ENCODE measurements at regions not wholly inside any gene's neighbourhood (a gene's known extent, or its start where the extent isn't known, plus 50 kb on each side); places are given as distances from the start of the nearest gene placed in this dataset.

DNA sequence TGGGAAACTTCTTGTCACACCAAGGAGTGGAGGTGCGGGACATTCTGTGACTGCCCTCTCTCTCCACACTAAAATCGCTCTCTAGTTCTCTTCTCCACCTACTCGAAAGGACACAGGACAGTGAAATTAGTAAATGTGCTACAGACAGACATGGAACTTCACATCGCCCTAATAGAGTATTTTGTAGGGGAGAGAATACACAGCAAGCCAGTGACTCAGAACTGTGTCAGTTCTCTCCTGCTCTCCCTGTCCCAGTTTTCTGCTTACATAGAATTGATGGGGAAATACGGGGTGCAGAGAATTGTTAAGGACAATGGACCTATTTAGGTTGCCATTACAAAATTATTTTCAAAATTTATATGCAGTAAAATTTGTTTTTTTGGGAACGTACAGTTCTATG, 159.6 kb upstream of the GADL1 start:
- Mint-ChIP-seq H3K27me3 (ENCODE audit: insufficient read depth, low read depth) (peaks cover 4% of the 10 kb centered on the region), H3K36me3 (no peaks in the 10 kb centered on the region), H3K4me3 (no peak overlapping the region), H3K4me1 (no peaks in the 10 kb centered on the region), H3K9me3 (peaks cover 14% of the 10 kb centered on the region), H3K27ac (no peak overlapping the region)
- H3K27ac ChIP-seq = no peak overlapping the region
- H2AFZ ChIP-seq (replicated peaks) = no peak overlapping the region
- no peaks in the 10 kb centered on the region for H3F3A ChIP-seq (ENCODE audit: low read depth)
- TF ChIP-seq, protein P1, sequence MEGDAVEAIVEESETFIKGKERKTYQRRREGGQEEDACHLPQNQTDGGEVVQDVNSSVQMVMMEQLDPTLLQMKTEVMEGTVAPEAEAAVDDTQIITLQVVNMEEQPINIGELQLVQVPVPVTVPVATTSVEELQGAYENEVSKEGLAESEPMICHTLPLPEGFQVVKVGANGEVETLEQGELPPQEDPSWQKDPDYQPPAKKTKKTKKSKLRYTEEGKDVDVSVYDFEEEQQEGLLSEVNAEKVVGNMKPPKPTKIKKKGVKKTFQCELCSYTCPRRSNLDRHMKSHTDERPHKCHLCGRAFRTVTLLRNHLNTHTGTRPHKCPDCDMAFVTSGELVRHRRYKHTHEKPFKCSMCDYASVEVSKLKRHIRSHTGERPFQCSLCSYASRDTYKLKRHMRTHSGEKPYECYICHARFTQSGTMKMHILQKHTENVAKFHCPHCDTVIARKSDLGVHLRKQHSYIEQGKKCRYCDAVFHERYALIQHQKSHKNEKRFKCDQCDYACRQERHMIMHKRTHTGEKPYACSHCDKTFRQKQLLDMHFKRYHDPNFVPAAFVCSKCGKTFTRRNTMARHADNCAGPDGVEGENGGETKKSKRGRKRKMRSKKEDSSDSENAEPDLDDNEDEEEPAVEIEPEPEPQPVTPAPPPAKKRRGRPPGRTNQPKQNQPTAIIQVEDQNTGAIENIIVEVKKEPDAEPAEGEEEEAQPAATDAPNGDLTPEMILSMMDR (IDR thresholded peaks at IDR 0.05) = no peak
- H3K4me2 ChIP-seq = no peak overlapping the region
- H3K79me2 ChIP-seq (ENCODE audit: low read depth) = no peaks in the 10 kb centered on the region
- H3K9me3 ChIP-seq (ENCODE audit: low read depth) = peaks cover 8% of the 10 kb centered on the region
- peaks cover 4% of the 10 kb centered on the region for H3K36me3 ChIP-seq
- no peak overlapping the region for H3K4me3 ChIP-seq
- no peaks in the 10 kb centered on the region for H4K20me1 ChIP-seq (ENCODE audit: low read depth)
- no peak overlapping the region for H3K9ac ChIP-seq
- no peak for DNase-seq (ENCODE audit: low spot score)
- H3K4me1 ChIP-seq = no peaks in the 10 kb centered on the region
- no peaks in the 10 kb centered on the region for H3K27me3 ChIP-seq

GRCh38 chr3:31055757-31056156, 161.3 kb upstream of the GADL1 start:
- H3K36me3 ChIP-seq = peaks cover 4% of the 10 kb centered on the region
- H4K20me1 ChIP-seq (ENCODE audit: low read depth) = no peaks in the 10 kb centered on the region
- H3K4me3 ChIP-seq = no peak overlapping the region
- no peak overlapping the region for H3K4me3 Mint-ChIP-seq
- H3K27me3 Mint-ChIP-seq (ENCODE audit: insufficient read depth, low read depth) = peaks cover 4% of the 10 kb centered on the region
- H3K4me1 Mint-ChIP-seq = no peaks in the 10 kb centered on the region
- TF ChIP-seq, protein P1 (IDR thresholded peaks at IDR 0.05) = no peak
- TF ChIP-seq EZH2phosphoT487 (IDR thresholded peaks at IDR 0.05) (no peak), EZH2 (IDR thresholded peaks at IDR 0.05) (no peak)
- no peaks in the 10 kb centered on the region for H3K79me2 ChIP-seq (ENCODE audit: low read depth)
- no peak overlapping the region for H2AFZ ChIP-seq (replicated peaks)
- H3K27ac Mint-ChIP-seq = no peak overlapping the region
- H3K36me3 Mint-ChIP-seq = no peaks in the 10 kb centered on the region
- H3K27ac ChIP-seq = no peak overlapping the region
- peaks cover 18% of the 10 kb centered on the region for H3K9me3 Mint-ChIP-seq
- no peak for DNase-seq (ENCODE audit: low spot score)
- H3K4me1 ChIP-seq = no peaks in the 10 kb centered on the region
- no peaks in the 10 kb centered on the region for H3F3A ChIP-seq (ENCODE audit: low read depth)
- H3K9me3 ChIP-seq (ENCODE audit: low read depth) = peaks cover 14% of the 10 kb centered on the region
- H3K27me3 ChIP-seq = no peaks in the 10 kb centered on the region
- no peak overlapping the region for H3K4me2 ChIP-seq
- H3K9ac ChIP-seq = no peak overlapping the region

DNA sequence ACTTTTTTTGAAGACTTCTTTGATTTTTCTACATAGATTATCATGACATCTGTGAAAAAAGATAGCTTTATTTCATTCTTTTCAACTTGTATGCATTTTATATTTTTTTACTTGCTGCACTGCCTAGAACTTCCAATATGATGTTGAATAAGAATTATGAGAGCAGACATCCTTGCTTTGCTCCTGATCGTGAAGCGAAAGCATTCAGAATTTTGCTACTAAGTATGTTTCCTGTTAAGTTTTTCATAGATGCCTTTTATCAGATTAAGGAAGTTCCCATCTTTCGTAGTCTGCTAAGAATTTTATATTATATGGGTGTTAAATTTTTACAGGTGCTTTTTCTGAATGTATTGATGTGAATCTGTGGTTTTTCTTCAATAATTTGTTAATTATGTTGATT, 163.4 kb upstream of the GADL1 start:
- Histone ChIP-seq H3K9me3 (ENCODE audit: low read depth) (peaks cover 14% of the 10 kb centered on the region), H4K20me1 (ENCODE audit: low read depth) (no peaks in the 10 kb centered on the region), H3K4me2 (no peak overlapping the region), H3K4me3 (no peak overlapping the region), H3K4me1 (no peaks in the 10 kb centered on the region), H3K27ac (no peak overlapping the region), H3K79me2 (ENCODE audit: low read depth) (no peaks in the 10 kb centered on the region), H3K9ac (no peak overlapping the region), H3F3A (ENCODE audit: low read depth) (no peaks in the 10 kb centered on the region), H2AFZ (replicated peaks) (no peak overlapping the region), H3K36me3 (peaks cover 4% of the 10 kb centered on the region), H3K27me3 (no peaks in the 10 kb centered on the region)
- no peak overlapping the region for H3K27ac Mint-ChIP-seq
- H3K9me3 Mint-ChIP-seq = peaks cover 16% of the 10 kb centered on the region
- no peak for TF ChIP-seq EZH2 (IDR thresholded peaks at IDR 0.05)
- TF ChIP-seq, protein P1 (IDR thresholded peaks at IDR 0.05) = no peak
- TF ChIP-seq EZH2phosphoT487 (IDR thresholded peaks at IDR 0.05) = no peak
- no peaks in the 10 kb centered on the region for H3K4me1 Mint-ChIP-seq
- H3K36me3 Mint-ChIP-seq = no peaks in the 10 kb centered on the region
- H3K27me3 Mint-ChIP-seq (ENCODE audit: insufficient read depth, low read depth) = peaks cover 2% of the 10 kb centered on the region
- H3K4me3 Mint-ChIP-seq = no peak overlapping the region
- DNase-seq (ENCODE audit: low spot score) = no peak

- H4K20me1 ChIP-seq (ENCODE audit: low read depth) = no peaks in the 10 kb centered on the region
- H3K36me3 ChIP-seq = no peaks in the 10 kb centered on the region
- no peak for DNase-seq (ENCODE audit: low spot score)
- peaks cover 5% of the 10 kb centered on the region for H3K27me3 Mint-ChIP-seq (ENCODE audit: insufficient read depth, low read depth)
- H3K4me3 ChIP-seq = no peak overlapping the region
- H3K4me2 ChIP-seq = no peak overlapping the region
- H3K4me3 Mint-ChIP-seq = no peak overlapping the region
- no peaks in the 10 kb centered on the region for H3K79me2 ChIP-seq (ENCODE audit: low read depth)
- no peak overlapping the region for H2AFZ ChIP-seq (replicated peaks)
- peaks cover 6% of the 10 kb centered on the region for H3K9me3 ChIP-seq (ENCODE audit: low read depth)
- H3K27ac ChIP-seq = no peak overlapping the region
- H3F3A ChIP-seq (ENCODE audit: low read depth) = no peaks in the 10 kb centered on the region
- no peak overlapping the region for H3K27ac Mint-ChIP-seq
- H3K27me3 ChIP-seq = no peaks in the 10 kb centered on the region
- TF ChIP-seq EZH2phosphoT487 (IDR thresholded peaks at IDR 0.05) = no peak
- TF ChIP-seq EZH2 (IDR thresholded peaks at IDR 0.05) = no peak
- TF ChIP-seq, protein P1 (IDR thresholded peaks at IDR 0.05) = no peak
- no peaks in the 10 kb centered on the region for H3K36me3 Mint-ChIP-seq
- peaks cover 4% of the 10 kb centered on the region for H3K9me3 Mint-ChIP-seq
- no peak overlapping the region for H3K9ac ChIP-seq
- H3K4me1 Mint-ChIP-seq = no peaks in the 10 kb centered on the region
- no peaks in the 10 kb centered on the region for H3K4me1 ChIP-seq
These were observed 169.6 kb upstream of the GADL1 start for GRCh38 chr3:31064021-31064420.

Data from neural progenitor cell (in vitro differentiated cells).